Epithelial cell of proximal tubule (primary cell): ENCODE measurements at regions not wholly inside any gene's neighbourhood (a gene's known extent, or its start where the extent isn't known, plus 50 kb on each side); places are given as distances from the start of the nearest gene placed in this dataset.

Experiments used
- DNase-seq: peaks from one replicate; pipeline ENCODE4 v3.0.0-alpha.2; 2011; ENCODE audit warnings: low read depth
- H3K4me3 ChIP-seq: 2 replicates; pipeline ENCODE4 v1.5.1; 2011; ENCODE audit warnings: low read depth, mild to moderate bottlenecking, low read length
- TF ChIP-seq, protein P1 (sequence below): conservative IDR thresholded peaks from 2 replicates; pipeline ENCODE4 v1.5.1; 2012; ENCODE audit warnings: low read depth, mild to moderate bottlenecking, low read length

GRCh38 chr13:111567637-111568036 is 247.2 kb downstream of the TEX29 start:
- no peak for DNase-seq
- TF ChIP-seq, protein P1, sequence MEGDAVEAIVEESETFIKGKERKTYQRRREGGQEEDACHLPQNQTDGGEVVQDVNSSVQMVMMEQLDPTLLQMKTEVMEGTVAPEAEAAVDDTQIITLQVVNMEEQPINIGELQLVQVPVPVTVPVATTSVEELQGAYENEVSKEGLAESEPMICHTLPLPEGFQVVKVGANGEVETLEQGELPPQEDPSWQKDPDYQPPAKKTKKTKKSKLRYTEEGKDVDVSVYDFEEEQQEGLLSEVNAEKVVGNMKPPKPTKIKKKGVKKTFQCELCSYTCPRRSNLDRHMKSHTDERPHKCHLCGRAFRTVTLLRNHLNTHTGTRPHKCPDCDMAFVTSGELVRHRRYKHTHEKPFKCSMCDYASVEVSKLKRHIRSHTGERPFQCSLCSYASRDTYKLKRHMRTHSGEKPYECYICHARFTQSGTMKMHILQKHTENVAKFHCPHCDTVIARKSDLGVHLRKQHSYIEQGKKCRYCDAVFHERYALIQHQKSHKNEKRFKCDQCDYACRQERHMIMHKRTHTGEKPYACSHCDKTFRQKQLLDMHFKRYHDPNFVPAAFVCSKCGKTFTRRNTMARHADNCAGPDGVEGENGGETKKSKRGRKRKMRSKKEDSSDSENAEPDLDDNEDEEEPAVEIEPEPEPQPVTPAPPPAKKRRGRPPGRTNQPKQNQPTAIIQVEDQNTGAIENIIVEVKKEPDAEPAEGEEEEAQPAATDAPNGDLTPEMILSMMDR, result no peak
- no peak overlapping the region for H3K4me3 ChIP-seq

GRCh38 chr13:111568290-111568689 is 247.8 kb downstream of the TEX29 start:
- TF ChIP-seq, protein P1, result no peak
- DNase-seq, result no peak
- no peak overlapping the region for H3K4me3 ChIP-seq

GRCh38 chr13:111570911-111571310 is 250.5 kb downstream of the TEX29 start:
- H3K4me3 ChIP-seq, result no peak overlapping the region
- TF ChIP-seq, protein P1, result no peak
- no peak for DNase-seq

DNA sequence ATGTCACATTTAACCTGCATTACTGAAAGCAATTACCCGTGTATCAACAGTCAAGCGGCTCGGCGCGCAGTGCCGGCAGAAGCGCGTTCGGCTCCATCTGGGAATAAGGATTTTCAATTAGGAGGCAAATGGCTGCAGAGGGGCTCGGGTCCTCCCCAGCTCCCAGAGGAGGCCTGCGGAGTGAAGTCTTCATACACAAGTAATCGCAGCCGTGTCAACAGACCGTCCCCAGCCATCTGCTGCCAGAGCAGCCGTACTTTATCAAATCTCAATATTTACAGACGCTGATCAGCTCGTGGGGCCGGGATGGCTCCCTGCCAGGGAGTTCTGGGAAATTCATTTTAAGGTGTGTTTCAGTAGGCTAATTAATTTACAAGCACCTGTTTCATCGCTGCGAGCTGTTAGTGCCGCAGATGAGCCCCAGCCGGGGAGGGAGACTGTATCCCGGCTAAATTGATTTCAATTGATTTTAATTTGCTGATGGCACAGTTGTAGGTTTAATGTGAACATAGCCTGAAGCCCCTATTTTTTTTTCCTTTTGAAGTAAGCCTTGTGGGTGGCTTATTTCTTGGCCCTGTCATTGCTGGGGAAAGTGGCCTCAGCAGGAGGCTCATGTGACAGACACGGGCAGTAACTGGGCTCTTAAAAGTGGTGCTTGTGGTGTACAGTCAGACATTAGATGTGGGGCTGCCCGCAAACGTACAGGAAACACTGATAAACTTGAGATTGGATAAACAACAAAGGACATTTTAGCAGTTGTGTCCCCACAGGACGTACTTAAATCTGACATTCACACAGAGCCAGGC is 252.7 kb downstream of the TEX29 start:
- H3K4me3 ChIP-seq, result no peak overlapping the region
- TF ChIP-seq, protein P1, result no peak
- no peak for DNase-seq

GRCh38 chr13:111573801-111574200 is 253.4 kb downstream of the TEX29 start:
- DNase-seq, result no peak
- TF ChIP-seq, protein P1, result no peak
- H3K4me3 ChIP-seq, result no peak overlapping the region

- TF ChIP-seq, protein P1, result no peak
- DNase-seq, result no peak
- no peak overlapping the region for H3K4me3 ChIP-seq
Measured at GRCh38 chr13:111575276-111575675, 254.8 kb downstream of the TEX29 start.

- no peak overlapping the region for H3K4me3 ChIP-seq
- DNase-seq, result no peak
- TF ChIP-seq, protein P1, result no peak
Measured at GRCh38 chr13:111575719-111576118, 255.3 kb downstream of the TEX29 start.
